Mammary epithelial cell (primary cell): ENCODE measurements at regions not wholly inside any gene's neighbourhood (a gene's known extent, or its start where the extent isn't known, plus 50 kb on each side); places are given as distances from the start of the nearest gene placed in this dataset.

Experiments
- CTCF ChIP-seq, 2 donors: IDR thresholded peaks in 1 of 2; conservative IDR thresholded peaks in 1 of 2; 2 replicates each; pipeline ENCODE4 v1.5.1; 2011 to 2012; ENCODE audit warnings: inconsistent platforms in 2 of 2, low read length in 2 of 2, mild to moderate bottlenecking in 2 of 2, control low read depth in 1 of 2, low read depth in 1 of 2; ENCODE audit not compliant: insufficient read depth in 1 of 2; ENCODE audit errors: extremely low read depth in 1 of 2
- EZH2 ChIP-seq: IDR thresholded peaks from 2 replicates; pipeline ENCODE4 v1.6.1; 2012; ENCODE audit warnings: low read length, inconsistent platforms, borderline replicate concordance

GRCh38 chr2:53544871-53545558, 222.6 kb upstream of the CHAC2 start:
- TF ChIP-seq EZH2 (no peak), CTCF (conservative IDR thresholded peaks at IDR 0.05 in 1 of 2, IDR thresholded peaks at IDR 0.05 in 1 of 2; ENCODE audit: extremely low read depth in 1 of 2, insufficient read depth in 1 of 2, low read depth in 1 of 2, low read length in 2 of 2) (no peak)
